GM23338 (cell line): ENCODE measurements at regions not wholly inside any gene's neighbourhood (a gene's known extent, or its start where the extent isn't known, plus 50 kb on each side); places are given as distances from the start of the nearest gene placed in this dataset.

Experiments
- ATAC-seq: fragments of 200-7000 bp; cut with Tn5 transposase; 3 replicates; pipeline ENCODE4 v1.9.1; 2020
- DNase-seq: peaks from one replicate; pipeline ENCODE4 v3.0.0-alpha.2; 2015; ENCODE audit warnings: low spot score
- H2AFZ ChIP-seq: fragments of 200-600 bp; sonication (generic); 2 replicates; pipeline ENCODE4 v1.8.0; 2016; ENCODE audit warnings: antibody characterized with exemption, mild to moderate bottlenecking, moderate library complexity
- H3F3A ChIP-seq: fragments of 200-600 bp; sonication (generic); replicated peaks from 2 replicates; pipeline ENCODE4 v1.8.0; 2017; ENCODE audit warnings: antibody characterized with exemption, mixed run types, low read depth
- H3K27ac ChIP-seq: fragments of 200-600 bp; sonication (generic); 2 replicates; pipeline ENCODE4 v1.6.1; 2016; ENCODE audit warnings: low read depth
- H3K27me3 ChIP-seq: fragments of 200-600 bp; sonication (generic); 2 replicates; pipeline ENCODE4 v1.8.0; 2016; ENCODE audit warnings: mild to moderate bottlenecking, mixed run types, moderate library complexity; ENCODE audit not compliant: insufficient read depth
- H3K36me3 ChIP-seq: fragments of 200-600 bp; sonication (generic); 2 replicates; pipeline ENCODE4 v1.8.0; 2016; ENCODE audit warnings: mild to moderate bottlenecking; ENCODE audit not compliant: insufficient read depth
- H3K4me1 ChIP-seq: fragments of 200-600 bp; sonication (generic); 2 replicates; pipeline ENCODE4 v1.8.0; 2016; ENCODE audit warnings: mild to moderate bottlenecking, moderate library complexity; ENCODE audit not compliant: insufficient read depth
- H3K4me2 ChIP-seq: fragments of 200-600 bp; sonication (generic); 2 replicates; pipeline ENCODE4 v1.7.1; 2017; ENCODE audit warnings: mixed run types
- H3K4me3 ChIP-seq: fragments of 200-600 bp; sonication (generic); 2 replicates; pipeline ENCODE4 v1.6.1; 2016; ENCODE audit warnings: mixed run types
- H3K79me2 ChIP-seq: fragments of 200-600 bp; sonication (generic); replicated peaks from 2 replicates; pipeline ENCODE4 v1.8.0; 2017; ENCODE audit warnings: mild to moderate bottlenecking; ENCODE audit not compliant: insufficient read depth
- H3K9me2 ChIP-seq: fragments of 200-600 bp; sonication (generic); 2 replicates; pipeline ENCODE4 v1.8.0; 2017; ENCODE audit not compliant: insufficient read depth
- H4K20me1 ChIP-seq: fragments of 200-600 bp; sonication (generic); replicated peaks from 2 replicates; pipeline ENCODE4 v1.8.0; 2017; ENCODE audit warnings: mild to moderate bottlenecking; ENCODE audit not compliant: insufficient read depth
- H3K27ac Mint-ChIP-seq: 2 replicates; pipeline ENCODE4 v1.8.0; 2020; ENCODE audit warnings: inconsistent platforms, mild to moderate bottlenecking, moderate library complexity, mixed read lengths
- H3K27me3 Mint-ChIP-seq: 3 replicates; pipeline ENCODE4 v1.8.0; 2022; ENCODE audit warnings: low read depth, mild to moderate bottlenecking, moderate library complexity, mixed read lengths, inconsistent platforms; ENCODE audit not compliant: insufficient read depth, poor library complexity
- H3K36me3 Mint-ChIP-seq: 3 replicates; pipeline ENCODE4 v1.8.0; 2021; ENCODE audit warnings: low read depth, mild to moderate bottlenecking, inconsistent platforms, moderate library complexity, mixed read lengths
- H3K4me1 Mint-ChIP-seq: 3 replicates; pipeline ENCODE4 v1.8.0; 2020; ENCODE audit warnings: mild to moderate bottlenecking, inconsistent platforms, mixed read lengths
- H3K4me3 Mint-ChIP-seq: 3 replicates; pipeline ENCODE4 v1.8.0; 2021; ENCODE audit warnings: moderate library complexity, mild to moderate bottlenecking, inconsistent platforms, mixed read lengths
- H3K9me3 Mint-ChIP-seq: 3 replicates; pipeline ENCODE4 v1.8.0; 2020; ENCODE audit warnings: moderate library complexity, mild to moderate bottlenecking, inconsistent platforms, mixed read lengths
- CREB1 ChIP-seq: fragments of 250-450 bp; sonication (Bioruptor Pico); IDR thresholded peaks from 2 replicates; pipeline ENCODE4 v1.5.0; 2020; ENCODE audit warnings: low read depth, mild to moderate bottlenecking, moderate library complexity
- ETS1 ChIP-seq: IDR thresholded peaks from 2 replicates; pipeline ENCODE4 v1.6.1; 2016; ENCODE audit warnings: antibody characterized with exemption
- EZH2phosphoT487 ChIP-seq: fragments of 200-600 bp; sonication (generic); IDR thresholded peaks from one replicate; pipeline ENCODE4 v1.8.1; 2018; ENCODE audit warnings: antibody characterized with exemption; ENCODE audit not compliant: unreplicated experiment
- JUNB ChIP-seq: IDR thresholded peaks from one replicate; pipeline ENCODE4 v1.6.1; 2016; ENCODE audit warnings: antibody characterized with exemption; ENCODE audit not compliant: unreplicated experiment
- NANOG ChIP-seq: IDR thresholded peaks from 2 replicates; pipeline ENCODE4 v1.6.1; 2016; ENCODE audit warnings: antibody characterized with exemption, borderline replicate concordance
- REST ChIP-seq: IDR thresholded peaks from one replicate; pipeline ENCODE4 v1.6.1; 2018; ENCODE audit warnings: antibody characterized with exemption; ENCODE audit not compliant: unreplicated experiment
- STAT1 ChIP-seq: IDR thresholded peaks from one replicate; pipeline ENCODE4 v1.6.1; 2016; ENCODE audit warnings: antibody characterized with exemption; ENCODE audit not compliant: unreplicated experiment
- ZNF114 ChIP-seq: fragments of 250-450 bp; sonication (Bioruptor Pico); IDR thresholded peaks from 2 replicates; pipeline ENCODE4 v1.5.0; 2020; ENCODE audit warnings: mild to moderate bottlenecking, moderate library complexity
- ZNF331 ChIP-seq: fragments of 250-450 bp; sonication (Bioruptor Pico); IDR thresholded peaks from 2 replicates; pipeline ENCODE4 v1.5.0; 2020; ENCODE audit warnings: low read depth, mild to moderate bottlenecking, moderate library complexity
- TF ChIP-seq, protein P1 (sequence below): fragments of 250-450 bp; sonication (Bioruptor Pico); IDR thresholded peaks from 2 replicates; pipeline ENCODE4 v1.5.0; 2020; ENCODE audit warnings: mild to moderate bottlenecking, moderate library complexity
- TF ChIP-seq, protein P2 (sequence below), 2 experiments: fragments of 200-600 bp in 1 of 2; sonication (generic) in 1 of 2; conservative IDR thresholded peaks; 2 replicates each; pipeline versions ENCODE4 v1.5.1 to v1.6.1; 2016 to 2017; ENCODE audit warnings: antibody characterized with exemption in 2 of 2, low read depth in 2 of 2, mild to moderate bottlenecking in 2 of 2, moderate library complexity in 1 of 2

DNA sequence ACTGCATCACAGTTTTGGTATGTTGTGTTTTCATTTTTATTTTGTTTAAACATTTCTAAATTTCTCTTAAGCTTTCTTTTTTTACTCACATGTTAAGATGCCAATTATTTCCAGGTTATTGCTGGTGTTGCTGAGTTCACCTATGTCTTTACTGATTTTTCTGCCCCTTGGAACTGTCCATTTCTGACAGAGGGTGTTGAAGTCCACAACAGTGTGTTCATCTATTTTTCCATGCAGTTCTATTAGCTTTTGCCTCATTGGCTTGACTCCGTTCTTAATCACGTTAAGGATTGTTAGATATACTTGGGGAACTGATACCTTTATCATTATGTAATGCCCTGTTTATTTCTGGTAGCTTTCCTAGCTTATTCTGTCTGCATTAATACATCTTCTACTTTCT is 158.0 kb upstream of the TCERG1L start:
- H3K27ac Mint-ChIP-seq = no peak overlapping the region
- peaks cover 82% of the 10 kb centered on the region for H3K9me3 Mint-ChIP-seq
- H3K27me3 ChIP-seq = no peaks in the 10 kb centered on the region
- peaks cover 3% of the 10 kb centered on the region for H3K27me3 Mint-ChIP-seq
- no peak overlapping the region for H2AFZ ChIP-seq
- H3K36me3 ChIP-seq = no peaks in the 10 kb centered on the region
- H3K4me1 ChIP-seq = no peaks in the 10 kb centered on the region
- H3K4me1 Mint-ChIP-seq = no peaks in the 10 kb centered on the region
- peaks cover 16% of the 10 kb centered on the region for H3K36me3 Mint-ChIP-seq
- H3K27ac ChIP-seq = no peak overlapping the region
- no peak overlapping the region for H3K4me2 ChIP-seq
- no peak for TF ChIP-seq CREB1
- no peak for TF ChIP-seq NANOG
- no peak for TF ChIP-seq REST
- TF ChIP-seq STAT1 = no peak
- no peak for ATAC-seq
- no peaks in the 10 kb centered on the region for H4K20me1 ChIP-seq
- DNase-seq = no peak
- no peaks in the 10 kb centered on the region for H3K79me2 ChIP-seq
- no peaks in the 10 kb centered on the region for H3F3A ChIP-seq
- H3K4me3 ChIP-seq = no peak overlapping the region
- H3K9me2 ChIP-seq = no peaks in the 10 kb centered on the region; the same call in 1 of the 2 replicates
- H3K4me3 Mint-ChIP-seq = no peak overlapping the region

DNA sequence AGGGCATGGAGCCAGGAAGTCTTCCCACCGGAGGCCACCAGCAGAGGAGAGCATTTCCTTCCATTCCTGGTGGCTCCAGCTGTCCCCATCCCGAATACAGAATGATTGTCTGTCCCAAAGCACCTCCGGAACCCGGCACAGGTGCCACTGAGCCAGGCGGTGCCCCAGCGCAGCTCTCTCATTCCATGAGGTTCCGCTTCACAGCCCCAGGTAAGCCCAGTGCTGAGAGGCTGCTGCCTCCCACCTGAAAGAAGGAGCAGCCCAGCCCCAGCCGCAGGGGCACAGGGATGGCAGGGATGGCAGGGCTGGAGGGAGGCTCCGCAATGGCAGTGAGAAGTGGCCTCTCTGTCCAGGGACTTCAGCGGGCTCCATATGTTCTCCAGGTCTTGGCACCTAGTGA is 162.1 kb upstream of the TCERG1L start:
- no peaks in the 10 kb centered on the region for H4K20me1 ChIP-seq
- peaks cover 89% of the 10 kb centered on the region for H3K9me3 Mint-ChIP-seq
- TF ChIP-seq ETS1 = no peak
- TF ChIP-seq, protein P1, sequence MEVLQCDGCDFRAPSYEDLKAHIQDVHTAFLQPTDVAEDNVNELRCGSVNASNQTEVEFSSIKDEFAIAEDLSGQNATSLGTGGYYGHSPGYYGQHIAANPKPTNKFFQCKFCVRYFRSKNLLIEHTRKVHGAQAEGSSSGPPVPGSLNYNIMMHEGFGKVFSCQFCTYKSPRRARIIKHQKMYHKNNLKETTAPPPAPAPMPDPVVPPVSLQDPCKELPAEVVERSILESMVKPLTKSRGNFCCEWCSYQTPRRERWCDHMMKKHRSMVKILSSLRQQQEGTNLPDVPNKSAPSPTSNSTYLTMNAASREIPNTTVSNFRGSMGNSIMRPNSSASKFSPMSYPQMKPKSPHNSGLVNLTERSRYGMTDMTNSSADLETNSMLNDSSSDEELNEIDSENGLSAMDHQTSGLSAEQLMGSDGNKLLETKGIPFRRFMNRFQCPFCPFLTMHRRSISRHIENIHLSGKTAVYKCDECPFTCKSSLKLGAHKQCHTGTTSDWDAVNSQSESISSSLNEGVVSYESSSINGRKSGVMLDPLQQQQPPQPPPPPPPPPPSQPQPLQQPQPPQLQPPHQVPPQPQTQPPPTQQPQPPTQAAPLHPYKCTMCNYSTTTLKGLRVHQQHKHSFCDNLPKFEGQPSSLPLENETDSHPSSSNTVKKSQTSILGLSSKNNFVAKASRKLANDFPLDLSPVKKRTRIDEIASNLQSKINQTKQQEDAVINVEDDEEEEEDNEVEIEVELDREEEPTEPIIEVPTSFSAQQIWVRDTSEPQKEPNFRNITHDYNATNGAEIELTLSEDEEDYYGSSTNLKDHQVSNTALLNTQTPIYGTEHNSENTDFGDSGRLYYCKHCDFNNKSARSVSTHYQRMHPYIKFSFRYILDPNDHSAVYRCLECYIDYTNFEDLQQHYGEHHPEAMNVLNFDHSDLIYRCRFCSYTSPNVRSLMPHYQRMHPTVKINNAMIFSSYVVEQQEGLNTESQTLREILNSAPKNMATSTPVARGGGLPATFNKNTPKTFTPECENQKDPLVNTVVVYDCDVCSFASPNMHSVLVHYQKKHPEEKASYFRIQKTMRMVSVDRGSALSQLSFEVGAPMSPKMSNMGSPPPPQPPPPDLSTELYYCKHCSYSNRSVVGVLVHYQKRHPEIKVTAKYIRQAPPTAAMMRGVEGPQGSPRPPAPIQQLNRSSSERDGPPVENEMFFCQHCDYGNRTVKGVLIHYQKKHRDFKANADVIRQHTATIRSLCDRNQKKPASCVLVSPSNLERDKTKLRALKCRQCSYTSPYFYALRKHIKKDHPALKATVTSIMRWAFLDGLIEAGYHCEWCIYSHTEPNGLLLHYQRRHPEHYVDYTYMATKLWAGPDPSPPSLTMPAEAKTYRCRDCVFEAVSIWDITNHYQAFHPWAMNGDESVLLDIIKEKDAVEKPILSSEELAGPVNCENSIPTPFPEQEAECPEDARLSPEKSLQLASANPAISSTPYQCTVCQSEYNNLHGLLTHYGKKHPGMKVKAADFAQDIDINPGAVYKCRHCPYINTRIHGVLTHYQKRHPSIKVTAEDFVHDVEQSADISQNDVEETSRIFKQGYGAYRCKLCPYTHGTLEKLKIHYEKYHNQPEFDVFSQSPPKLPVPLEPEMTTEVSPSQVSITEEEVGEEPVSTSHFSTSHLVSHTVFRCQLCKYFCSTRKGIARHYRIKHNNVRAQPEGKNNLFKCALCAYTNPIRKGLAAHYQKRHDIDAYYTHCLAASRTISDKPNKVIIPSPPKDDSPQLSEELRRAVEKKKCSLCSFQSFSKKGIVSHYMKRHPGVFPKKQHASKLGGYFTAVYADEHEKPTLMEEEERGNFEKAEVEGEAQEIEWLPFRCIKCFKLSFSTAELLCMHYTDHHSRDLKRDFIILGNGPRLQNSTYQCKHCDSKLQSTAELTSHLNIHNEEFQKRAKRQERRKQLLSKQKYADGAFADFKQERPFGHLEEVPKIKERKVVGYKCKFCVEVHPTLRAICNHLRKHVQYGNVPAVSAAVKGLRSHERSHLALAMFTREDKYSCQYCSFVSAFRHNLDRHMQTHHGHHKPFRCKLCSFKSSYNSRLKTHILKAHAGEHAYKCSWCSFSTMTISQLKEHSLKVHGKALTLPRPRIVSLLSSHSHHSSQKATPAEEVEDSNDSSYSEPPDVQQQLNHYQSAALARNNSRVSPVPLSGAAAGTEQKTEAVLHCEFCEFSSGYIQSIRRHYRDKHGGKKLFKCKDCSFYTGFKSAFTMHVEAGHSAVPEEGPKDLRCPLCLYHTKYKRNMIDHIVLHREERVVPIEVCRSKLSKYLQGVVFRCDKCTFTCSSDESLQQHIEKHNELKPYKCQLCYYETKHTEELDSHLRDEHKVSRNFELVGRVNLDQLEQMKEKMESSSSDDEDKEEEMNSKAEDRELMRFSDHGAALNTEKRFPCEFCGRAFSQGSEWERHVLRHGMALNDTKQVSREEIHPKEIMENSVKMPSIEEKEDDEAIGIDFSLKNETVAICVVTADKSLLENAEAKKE = no peak
- no peak for TF ChIP-seq ZNF114
- no peak for TF ChIP-seq NANOG
- no peak for TF ChIP-seq EZH2phosphoT487
- TF ChIP-seq, protein P2, sequence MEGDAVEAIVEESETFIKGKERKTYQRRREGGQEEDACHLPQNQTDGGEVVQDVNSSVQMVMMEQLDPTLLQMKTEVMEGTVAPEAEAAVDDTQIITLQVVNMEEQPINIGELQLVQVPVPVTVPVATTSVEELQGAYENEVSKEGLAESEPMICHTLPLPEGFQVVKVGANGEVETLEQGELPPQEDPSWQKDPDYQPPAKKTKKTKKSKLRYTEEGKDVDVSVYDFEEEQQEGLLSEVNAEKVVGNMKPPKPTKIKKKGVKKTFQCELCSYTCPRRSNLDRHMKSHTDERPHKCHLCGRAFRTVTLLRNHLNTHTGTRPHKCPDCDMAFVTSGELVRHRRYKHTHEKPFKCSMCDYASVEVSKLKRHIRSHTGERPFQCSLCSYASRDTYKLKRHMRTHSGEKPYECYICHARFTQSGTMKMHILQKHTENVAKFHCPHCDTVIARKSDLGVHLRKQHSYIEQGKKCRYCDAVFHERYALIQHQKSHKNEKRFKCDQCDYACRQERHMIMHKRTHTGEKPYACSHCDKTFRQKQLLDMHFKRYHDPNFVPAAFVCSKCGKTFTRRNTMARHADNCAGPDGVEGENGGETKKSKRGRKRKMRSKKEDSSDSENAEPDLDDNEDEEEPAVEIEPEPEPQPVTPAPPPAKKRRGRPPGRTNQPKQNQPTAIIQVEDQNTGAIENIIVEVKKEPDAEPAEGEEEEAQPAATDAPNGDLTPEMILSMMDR (conservative IDR thresholded peaks at IDR 0.05; ENCODE audit: low read depth in 2 of 2) = no peak
- no peak for TF ChIP-seq ZNF331 (CRISPR knock-in tag)
- no peak for TF ChIP-seq JUNB

More for the DNA sequence above, 162.1 kb upstream of the TCERG1L start:
- Histone ChIP-seq H3K9me2 (no peaks in the 10 kb centered on the region), H3K79me2 (no peaks in the 10 kb centered on the region), H3K4me3 (no peak overlapping the region), H3K27ac (no peak overlapping the region), H3K4me1 (no peaks in the 10 kb centered on the region), H3K27me3 (no peaks in the 10 kb centered on the region), H3F3A (no peaks in the 10 kb centered on the region), H3K36me3 (no peaks in the 10 kb centered on the region), H3K4me2 (no peak overlapping the region), H2AFZ (no peak overlapping the region)
- Mint-ChIP-seq H3K27me3 (peaks cover 3% of the 10 kb centered on the region), H3K36me3 (peaks cover 27% of the 10 kb centered on the region; the same call in 2 of the 3 replicates), H3K27ac (no peak overlapping the region), H3K4me1 (no peaks in the 10 kb centered on the region), H3K4me3 (no peak overlapping the region)
- ATAC-seq (no peak), DNase-seq (no peak)
